Loucy (cell line): ENCODE measurements at regions not wholly inside any gene's neighbourhood (a gene's known extent, or its start where the extent isn't known, plus 50 kb on each side); places are given as distances from the start of the nearest gene placed in this dataset.

Experiments used
- H2AFZ ChIP-seq: fragments of 200-600 bp; sonication (generic); 2 replicates; pipeline ENCODE4 v1.6.0; 2016; ENCODE audit warnings: antibody characterized with exemption, mild to moderate bottlenecking, low read length, moderate library complexity
- H3F3A ChIP-seq: fragments of 200-600 bp; 2 replicates; pipeline ENCODE4 v1.6.0; 2016; ENCODE audit warnings: antibody characterized with exemption, low read depth, mild to moderate bottlenecking
- H3K27me3 ChIP-seq: fragments of 200-600 bp; sonication (generic); 2 replicates; pipeline ENCODE4 v1.6.1; 2014; ENCODE audit warnings: low read length, mild to moderate bottlenecking; ENCODE audit not compliant: insufficient read depth, poor library complexity, severe bottlenecking
- H3K36me3 ChIP-seq: fragments of 200-600 bp; sonication (generic); 2 replicates; pipeline ENCODE4 v1.6.1; 2016; ENCODE audit warnings: low read length; ENCODE audit not compliant: insufficient read depth
- H3K4me1 ChIP-seq: fragments of 200-600 bp; sonication (generic); 2 replicates; pipeline ENCODE4 v1.5.1; 2014; ENCODE audit warnings: low read length, mild to moderate bottlenecking; ENCODE audit not compliant: insufficient read depth, poor library complexity, severe bottlenecking
- H3K4me2 ChIP-seq: fragments of 200-600 bp; sonication (generic); 2 replicates; pipeline ENCODE4 v1.6.0; 2014; ENCODE audit warnings: antibody characterized with exemption, low read length, low read depth, mild to moderate bottlenecking; ENCODE audit not compliant: poor library complexity, severe bottlenecking
- H3K4me3 ChIP-seq: fragments of 200-600 bp; sonication (generic); 2 replicates; pipeline ENCODE4 v1.5.1; 2014; ENCODE audit warnings: low read length, mild to moderate bottlenecking, mixed read lengths; ENCODE audit not compliant: poor library complexity, severe bottlenecking
- H3K79me2 ChIP-seq: fragments of 200-600 bp; sonication (generic); 2 replicates; pipeline ENCODE4 v1.6.1; 2014; ENCODE audit warnings: low read length; ENCODE audit not compliant: insufficient read depth
- H3K9ac ChIP-seq: fragments of 200-600 bp; sonication (generic); 2 replicates; pipeline ENCODE4 v1.6.0; 2014; ENCODE audit warnings: mild to moderate bottlenecking, low read depth, low read length, moderate library complexity; ENCODE audit not compliant: poor library complexity, severe bottlenecking
- H3K9me2 ChIP-seq: fragments of 200-600 bp; sonication (generic); replicated peaks from 2 replicates; pipeline ENCODE4 v1.6.1; 2016; ENCODE audit warnings: low read depth, low read length, mixed read lengths
- H3K9me3 ChIP-seq: fragments of 200-600 bp; sonication (generic); 2 replicates; pipeline ENCODE4 v1.6.1; 2014; ENCODE audit warnings: mild to moderate bottlenecking, antibody characterized with exemption, low read length, low read depth; ENCODE audit not compliant: insufficient read depth
- H4K20me1 ChIP-seq: fragments of 200-600 bp; sonication (generic); 2 replicates; pipeline ENCODE4 v1.6.0; 2014; ENCODE audit warnings: antibody characterized with exemption, low read length, mild to moderate bottlenecking; ENCODE audit not compliant: insufficient read depth, poor library complexity, severe bottlenecking
- CTCF ChIP-seq: fragments of 200-600 bp; sonication (generic); conservative IDR thresholded peaks from 2 replicates; pipeline ENCODE4 v1.5.1; 2014; ENCODE audit warnings: mild to moderate bottlenecking, antibody characterized with exemption, low read length
- EZH2phosphoT487 ChIP-seq: fragments of 200-600 bp; IDR thresholded peaks from 2 replicates; pipeline ENCODE4 v1.6.1; 2018; ENCODE audit warnings: antibody characterized with exemption, mild to moderate bottlenecking, moderate library complexity, borderline replicate concordance

GRCh38 chr17:11144358-11145233, 96.4 kb upstream of the SHISA6 start:
- no peaks in the 10 kb centered on the region for H3K9me2 ChIP-seq
- no peak overlapping the region for H2AFZ ChIP-seq
- H3F3A ChIP-seq = no peaks in the 10 kb centered on the region
- H3K27me3 ChIP-seq = no peaks in the 10 kb centered on the region
- no peaks in the 10 kb centered on the region for H3K9me3 ChIP-seq
- H3K9ac ChIP-seq = no peak overlapping the region
- H3K4me2 ChIP-seq = no peak overlapping the region
- H3K4me1 ChIP-seq = no peaks in the 10 kb centered on the region
- H3K36me3 ChIP-seq = no peaks in the 10 kb centered on the region
- H3K79me2 ChIP-seq = no peaks in the 10 kb centered on the region
- TF ChIP-seq CTCF = peak; percentile 87
- no peak for TF ChIP-seq EZH2phosphoT487
- no peaks in the 10 kb centered on the region for H4K20me1 ChIP-seq
- H3K4me3 ChIP-seq = no peak overlapping the region

GRCh38 chr17:11142231-11142630, 98.8 kb upstream of the SHISA6 start:
- Histone ChIP-seq H3K4me1 (no peaks in the 10 kb centered on the region), H4K20me1 (no peaks in the 10 kb centered on the region), H3K36me3 (no peaks in the 10 kb centered on the region), H3F3A (no peaks in the 10 kb centered on the region), H3K9ac (no peak overlapping the region), H3K27me3 (no peaks in the 10 kb centered on the region), H3K9me3 (no peaks in the 10 kb centered on the region), H3K79me2 (no peaks in the 10 kb centered on the region), H3K4me3 (no peak overlapping the region), H3K9me2 (no peaks in the 10 kb centered on the region), H3K4me2 (no peak overlapping the region), H2AFZ (no peak overlapping the region)
- TF ChIP-seq EZH2phosphoT487 (no peak), CTCF (no peak)

- Histone ChIP-seq H3K9ac (no peak overlapping the region), H3K36me3 (no peaks in the 10 kb centered on the region), H4K20me1 (no peaks in the 10 kb centered on the region), H3K79me2 (no peaks in the 10 kb centered on the region), H2AFZ (no peak overlapping the region), H3K27me3 (no peaks in the 10 kb centered on the region), H3K9me3 (no peaks in the 10 kb centered on the region), H3K4me2 (no peak overlapping the region), H3K4me1 (no peaks in the 10 kb centered on the region), H3F3A (no peaks in the 10 kb centered on the region), H3K4me3 (no peak overlapping the region), H3K9me2 (no peaks in the 10 kb centered on the region)
- TF ChIP-seq EZH2phosphoT487 = no peak
- no peak for TF ChIP-seq CTCF
Observed at GRCh38 chr17:11140501-11140900, 100.5 kb upstream of the SHISA6 start.
